H9 (cell line): ENCODE measurements at regions not wholly inside any gene's neighbourhood (a gene's known extent, or its start where the extent isn't known, plus 50 kb on each side); places are given as distances from the start of the nearest gene placed in this dataset.

Experiments used
- DNase-seq: peaks from one replicate; pipeline ENCODE4 v3.0.0-alpha.2; 2017
- H2AFZ ChIP-seq: one replicate; pipeline ENCODE4 v1.6.1; 2013; ENCODE audit warnings: mild to moderate bottlenecking, low read length, control low read depth, moderate library complexity
- H2AK5ac ChIP-seq: 2 replicates; pipeline ENCODE4 v1.6.1; 2013; ENCODE audit warnings: low read length, control low read depth, mixed read lengths; ENCODE audit not compliant: insufficient read length
- H2BK120ac ChIP-seq: one replicate; pipeline ENCODE4 v1.6.1; 2013; ENCODE audit warnings: low read depth, mild to moderate bottlenecking, low read length, control low read depth, inconsistent platforms; ENCODE audit not compliant: poor library complexity, severe bottlenecking
- H2BK12ac ChIP-seq: 2 replicates; pipeline ENCODE4 v1.6.1; 2013; ENCODE audit warnings: low read length, control low read depth, mixed read lengths, low read depth; ENCODE audit not compliant: insufficient read length
- H2BK15ac ChIP-seq: 2 replicates; pipeline ENCODE4 v1.6.1; 2013; ENCODE audit warnings: low read depth, low read length, control low read depth
- H2BK20ac ChIP-seq: one replicate; pipeline ENCODE4 v1.6.1; 2013; ENCODE audit warnings: low read depth, mild to moderate bottlenecking, low read length, control low read depth, inconsistent platforms; ENCODE audit not compliant: poor library complexity, severe bottlenecking
- H2BK5ac ChIP-seq: 2 replicates; pipeline ENCODE4 v1.6.1; 2013; ENCODE audit warnings: low read length, control low read depth, mixed read lengths; ENCODE audit not compliant: insufficient read length
- H3K14ac ChIP-seq: 2 replicates; pipeline ENCODE4 v1.6.1; 2013; ENCODE audit warnings: low read length, control low read depth; ENCODE audit not compliant: insufficient read depth
- H3K18ac ChIP-seq: 2 replicates; pipeline ENCODE4 v1.6.1; 2013; ENCODE audit warnings: low read depth, mild to moderate bottlenecking, mixed read lengths, low read length, control low read depth; ENCODE audit not compliant: insufficient read length
- H3K23ac ChIP-seq: 2 replicates; pipeline ENCODE4 v1.6.1; 2013; ENCODE audit warnings: low read length, control low read depth, mixed read lengths, low read depth; ENCODE audit not compliant: insufficient read length
- H3K23me2 ChIP-seq: 2 replicates; pipeline ENCODE4 v1.6.1; 2013; ENCODE audit warnings: low read depth, mild to moderate bottlenecking, mixed read lengths, low read length, control low read depth; ENCODE audit not compliant: insufficient read length, poor library complexity, severe bottlenecking
- H3K27ac ChIP-seq: 2 replicates; pipeline ENCODE4 v1.5.1; 2013; ENCODE audit warnings: low read length, control low read depth, mixed read lengths, low read depth; ENCODE audit not compliant: insufficient read length
- H3K27me3 ChIP-seq: 2 replicates; pipeline ENCODE4 v1.6.1; 2013; ENCODE audit warnings: low read length, control low read depth, inconsistent platforms; ENCODE audit not compliant: insufficient read depth
- H3K4ac ChIP-seq: 2 replicates; pipeline ENCODE4 v1.6.1; 2013; ENCODE audit warnings: low read depth, mild to moderate bottlenecking, control low read depth, inconsistent platforms, low read length, moderate library complexity
- H3K4me1 ChIP-seq: 2 replicates; pipeline ENCODE4 v1.6.1; 2013; ENCODE audit warnings: low read length, control low read depth, inconsistent platforms; ENCODE audit not compliant: insufficient read depth
- H3K4me2 ChIP-seq: 2 replicates; pipeline ENCODE4 v1.6.1; 2013; ENCODE audit warnings: low read length, control low read depth, mixed read lengths; ENCODE audit not compliant: insufficient read length, insufficient read depth
- H3K56ac ChIP-seq: 2 replicates; pipeline ENCODE4 v1.6.1; 2013; ENCODE audit warnings: low read depth, mild to moderate bottlenecking, mixed read lengths, low read length, control low read depth; ENCODE audit not compliant: insufficient read length
- H3K79me1 ChIP-seq: 2 replicates; pipeline ENCODE4 v1.6.1; 2013; ENCODE audit warnings: low read depth, mild to moderate bottlenecking, moderate library complexity, low read length, control low read depth, inconsistent platforms; ENCODE audit not compliant: insufficient read depth, poor library complexity, severe bottlenecking
- H3K79me2 ChIP-seq: 2 replicates; pipeline ENCODE4 v1.6.1; 2013; ENCODE audit warnings: low read length, control low read depth, inconsistent platforms; ENCODE audit not compliant: insufficient read depth
- H3K9ac ChIP-seq: 2 replicates; pipeline ENCODE4 v1.6.1; 2013; ENCODE audit warnings: low read length, control low read depth, mixed read lengths; ENCODE audit not compliant: insufficient read length; ENCODE audit errors: extremely low read depth
- H3K9me3 ChIP-seq: one replicate; pipeline ENCODE4 v1.6.1; 2013; ENCODE audit warnings: low read depth, low read length, inconsistent platforms; ENCODE audit not compliant: control insufficient read depth
- H3T11ph ChIP-seq: one replicate; pipeline ENCODE4 v1.6.1; 2013; ENCODE audit warnings: mild to moderate bottlenecking, low read length, control low read depth, inconsistent platforms
- H4K20me1 ChIP-seq: one replicate; pipeline ENCODE4 v1.6.1; 2013; ENCODE audit not compliant: control insufficient read depth, insufficient read length, insufficient read depth
- H4K5ac ChIP-seq: 2 replicates; pipeline ENCODE4 v1.6.1; 2013; ENCODE audit warnings: low read depth, mild to moderate bottlenecking, mixed read lengths, low read length, control low read depth; ENCODE audit not compliant: insufficient read length
- H4K8ac ChIP-seq: replicated peaks from 2 replicates; pipeline ENCODE4 v1.6.1; 2013; ENCODE audit warnings: low read length, control low read depth, mixed read lengths, low read depth; ENCODE audit not compliant: insufficient read length
- H4K91ac ChIP-seq: 2 replicates; pipeline ENCODE4 v1.6.1; 2013; ENCODE audit warnings: low read depth, mild to moderate bottlenecking, moderate library complexity, mixed read lengths, low read length, control low read depth; ENCODE audit not compliant: insufficient read length
- H3K27ac Mint-ChIP-seq, 3 experiments: 2 replicates in 2 of 3; 3 replicates in 1 of 3; pipeline ENCODE4 v1.8.0; 2020 to 2021; ENCODE audit warnings: mixed read lengths in 3 of 3, mild to moderate bottlenecking in 1 of 3, moderate library complexity in 1 of 3
- H3K27me3 Mint-ChIP-seq: 2 replicates; pipeline ENCODE4 v1.8.0; 2021; ENCODE audit warnings: low read depth, mild to moderate bottlenecking, moderate library complexity, mixed read lengths
- H3K36me3 Mint-ChIP-seq, 3 experiments: 2 replicates in 2 of 3; 3 replicates in 1 of 3; pipeline ENCODE4 v1.8.0; 2020 to 2021; ENCODE audit warnings: low read depth in 3 of 3, mixed read lengths in 3 of 3; ENCODE audit not compliant: insufficient read depth in 1 of 3
- H3K4me1 Mint-ChIP-seq, 2 experiments: 2 replicates each; pipeline ENCODE4 v1.8.0; 2020; ENCODE audit warnings: mixed read lengths in 2 of 2
- H3K4me3 Mint-ChIP-seq, 2 experiments: 2 replicates in 1 of 2; 3 replicates in 1 of 2; pipeline ENCODE4 v1.8.0; 2020 to 2021; ENCODE audit warnings: mild to moderate bottlenecking in 2 of 2, mixed read lengths in 2 of 2, moderate library complexity in 1 of 2
- H3K9me3 Mint-ChIP-seq, 2 experiments: 2 replicates in 1 of 2; 3 replicates in 1 of 2; pipeline ENCODE4 v1.8.0; 2020; ENCODE audit warnings: mild to moderate bottlenecking in 2 of 2, mixed read lengths in 2 of 2, moderate library complexity in 1 of 2
- WGBS: extraction: QIAGEN DNeasy Blood & Tissue Kit; methylation state at CpG from one replicate; pipeline ENCODE4 v1.1.7; 2013; ENCODE audit warnings: missing lambda C conversion rate, low lambda C conversion rate, mixed read lengths; ENCODE audit not compliant: insufficient read length; ENCODE audit errors: extremely low coverage; 5-methylcytosine and 5-hydroxymethylcytosine counted together
- TF ChIP-seq, protein P1 (sequence below): fragments of 200-600 bp; sonication (generic); conservative IDR thresholded peaks from 3 replicates; pipeline ENCODE4 v1.8.0; 2021; ENCODE audit warnings: antibody characterized with exemption, mild to moderate bottlenecking

DNA sequence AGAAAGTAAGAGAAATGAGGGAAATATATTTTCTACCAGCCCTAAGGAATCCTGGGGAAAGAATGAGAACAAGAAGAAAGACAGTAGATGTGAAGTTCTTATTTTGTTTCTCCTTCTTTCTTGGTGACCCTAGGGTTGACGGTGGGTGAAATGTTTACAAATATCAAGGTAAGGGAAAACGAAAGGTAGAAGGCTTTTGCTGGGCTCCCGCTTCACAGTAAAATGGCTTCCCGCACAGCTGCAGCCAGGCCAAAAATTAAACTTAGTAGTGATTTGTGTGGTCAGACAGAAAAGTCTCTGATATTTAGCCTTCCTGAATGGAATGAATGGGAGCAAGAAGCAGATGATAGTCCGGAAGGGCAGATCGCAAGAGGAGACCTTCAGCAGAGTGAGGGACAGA, 99.1 kb upstream of the COL3A1 start:
- no peak overlapping the region for H2BK20ac ChIP-seq
- no peak overlapping the region for H3K14ac ChIP-seq
- Mint-ChIP-seq H3K27me3 (no peaks in the 10 kb centered on the region), H3K27ac (no peak overlapping the region), H3K36me3 (no peaks in the 10 kb centered on the region), H3K9me3 (no peaks in the 10 kb centered on the region), H3K4me1 (no peaks in the 10 kb centered on the region), H3K4me3 (no peak overlapping the region)
- DNase-seq = no peak
- no peaks in the 10 kb centered on the region for H3K9me3 ChIP-seq
- no peak overlapping the region for H4K8ac ChIP-seq
- no peaks in the 10 kb centered on the region for H4K20me1 ChIP-seq
- no peak overlapping the region for H2BK15ac ChIP-seq
- H3K27ac ChIP-seq = no peak overlapping the region
- no peak overlapping the region for H3K23ac ChIP-seq
- H3K79me2 ChIP-seq = no peaks in the 10 kb centered on the region
- H3K4me2 ChIP-seq = no peak overlapping the region
- no peak overlapping the region for H3K18ac ChIP-seq
- H3K79me1 ChIP-seq = no peaks in the 10 kb centered on the region
- H2BK5ac ChIP-seq = no peak overlapping the region
- H2AFZ ChIP-seq = peak overlapping the region; percentile 52
- TF ChIP-seq, protein P1, sequence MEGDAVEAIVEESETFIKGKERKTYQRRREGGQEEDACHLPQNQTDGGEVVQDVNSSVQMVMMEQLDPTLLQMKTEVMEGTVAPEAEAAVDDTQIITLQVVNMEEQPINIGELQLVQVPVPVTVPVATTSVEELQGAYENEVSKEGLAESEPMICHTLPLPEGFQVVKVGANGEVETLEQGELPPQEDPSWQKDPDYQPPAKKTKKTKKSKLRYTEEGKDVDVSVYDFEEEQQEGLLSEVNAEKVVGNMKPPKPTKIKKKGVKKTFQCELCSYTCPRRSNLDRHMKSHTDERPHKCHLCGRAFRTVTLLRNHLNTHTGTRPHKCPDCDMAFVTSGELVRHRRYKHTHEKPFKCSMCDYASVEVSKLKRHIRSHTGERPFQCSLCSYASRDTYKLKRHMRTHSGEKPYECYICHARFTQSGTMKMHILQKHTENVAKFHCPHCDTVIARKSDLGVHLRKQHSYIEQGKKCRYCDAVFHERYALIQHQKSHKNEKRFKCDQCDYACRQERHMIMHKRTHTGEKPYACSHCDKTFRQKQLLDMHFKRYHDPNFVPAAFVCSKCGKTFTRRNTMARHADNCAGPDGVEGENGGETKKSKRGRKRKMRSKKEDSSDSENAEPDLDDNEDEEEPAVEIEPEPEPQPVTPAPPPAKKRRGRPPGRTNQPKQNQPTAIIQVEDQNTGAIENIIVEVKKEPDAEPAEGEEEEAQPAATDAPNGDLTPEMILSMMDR = no peak
- H3K23me2 ChIP-seq = no peaks in the 10 kb centered on the region
- H3K4ac ChIP-seq = no peak overlapping the region
- H3K9ac ChIP-seq = no peak overlapping the region
- no peak overlapping the region for H2BK12ac ChIP-seq
- H3T11ph ChIP-seq = no peak overlapping the region
- H3K27me3 ChIP-seq = no peaks in the 10 kb centered on the region
- no peaks in the 10 kb centered on the region for H3K4me1 ChIP-seq
- H4K5ac ChIP-seq = no peak overlapping the region
- WGBS = no CpG with 5 or more reads among the region's 6 CpGs
- H2AK5ac ChIP-seq = no peak overlapping the region
- H4K91ac ChIP-seq = no peak overlapping the region
- no peak overlapping the region for H3K56ac ChIP-seq
- no peak overlapping the region for H2BK120ac ChIP-seq
